Uterus (tissue), 3 donors: ENCODE measurements at regions not wholly inside any gene's neighbourhood (a gene's known extent, or its start where the extent isn't known, plus 50 kb on each side); places are given as distances from the start of the nearest gene placed in this dataset.

Source experiments
- DNase-seq, 2 donors: peaks; one replicate each; pipeline ENCODE4 v3.0.0-alpha.2; 2019 to 2020
- H3K27ac ChIP-seq, 2 donors: fragments of 200-600 bp; sonication (generic); 1 replicate in 1 of 2; 2 replicates in 1 of 2; pipeline ENCODE4 v1.5.1; 2016 to 2018
- H3K27me3 ChIP-seq, 2 donors: fragments of 200-600 bp; sonication (generic); one replicate each; pipeline ENCODE4 v1.5.1; 2018 to 2019; ENCODE audit warnings: control low read depth in 1 of 2
- H3K36me3 ChIP-seq, 2 donors: fragments of 200-600 bp; sonication (generic); one replicate each; pipeline ENCODE4 v1.5.1; 2019; ENCODE audit warnings: control low read depth in 1 of 2
- H3K4me1 ChIP-seq, 2 donors: fragments of 200-600 bp; sonication (generic); one replicate each; pipeline ENCODE4 v1.5.1; 2018 to 2019; ENCODE audit warnings: control low read depth in 1 of 2
- H3K4me3 ChIP-seq, 2 donors: fragments of 200-600 bp; sonication (generic); 1 replicate in 1 of 2; 2 replicates in 1 of 2; pipeline ENCODE4 v1.5.1; 2018 to 2019; ENCODE audit warnings: mild to moderate bottlenecking in 1 of 2
- H3K9me3 ChIP-seq, 2 donors: fragments of 200-600 bp; sonication (generic); one replicate each; pipeline ENCODE4 v1.5.1; 2019; ENCODE audit warnings: control low read depth in 1 of 2
- POLR2A ChIP-seq, 2 donors: fragments of 450-650 bp; IDR thresholded peaks; one replicate each; pipeline ENCODE4 v1.6.1; 2016; ENCODE audit warnings: antibody characterized with exemption in 2 of 2, mild to moderate bottlenecking in 1 of 2, moderate library complexity in 1 of 2
- intact Hi-C: fragments of 100-400 bp; cut with DNase I; formaldehyde crosslinking; loops from one replicate; pipeline ENCODE4 v1.15.1; 2023; ENCODE audit warnings: low total_unique reads
- TF ChIP-seq, protein P1 (sequence below), 4 experiments: fragments of 200-600 bp in 2 of 4; fragments of 450-650 bp in 2 of 4; sonication (generic) in 2 of 4; IDR thresholded peaks; one replicate each; pipeline ENCODE4 v1.5.1; 2016 to 2019; ENCODE audit warnings: antibody characterized with exemption in 4 of 4, mild to moderate bottlenecking in 2 of 4, moderate library complexity in 1 of 4
- donor health status: DM: yes; HTN: yes; CAD: no.

DNA sequence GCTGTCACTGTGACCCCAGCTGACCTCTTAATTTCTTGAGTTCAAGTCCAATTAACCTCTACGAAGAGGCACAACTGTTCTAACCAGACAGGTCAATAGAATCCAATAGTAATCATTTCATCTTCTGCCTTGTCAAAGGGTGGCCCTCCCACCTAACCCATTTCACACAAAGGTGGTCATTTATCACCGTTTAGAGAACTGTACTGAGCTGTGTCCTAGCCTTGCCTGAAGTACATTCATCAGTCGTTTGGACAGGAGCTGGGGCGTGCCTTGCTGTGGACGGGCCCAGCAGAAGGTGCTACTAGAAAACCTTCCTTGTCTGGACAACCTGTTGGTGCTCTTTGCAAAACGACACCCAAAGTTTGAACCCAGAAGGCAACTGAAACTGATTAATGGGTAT, 605.4 kb downstream of the ISL1 start:
- no peaks in the 10 kb centered on the region for H3K27me3 ChIP-seq
- no peaks in the 10 kb centered on the region for H3K36me3 ChIP-seq
- H3K27ac ChIP-seq: no peak overlapping the region
- H3K4me1 ChIP-seq: no peaks in the 10 kb centered on the region
- TF ChIP-seq POLR2A (IDR thresholded peaks at IDR 0.05): no peak
- TF ChIP-seq, protein P1, sequence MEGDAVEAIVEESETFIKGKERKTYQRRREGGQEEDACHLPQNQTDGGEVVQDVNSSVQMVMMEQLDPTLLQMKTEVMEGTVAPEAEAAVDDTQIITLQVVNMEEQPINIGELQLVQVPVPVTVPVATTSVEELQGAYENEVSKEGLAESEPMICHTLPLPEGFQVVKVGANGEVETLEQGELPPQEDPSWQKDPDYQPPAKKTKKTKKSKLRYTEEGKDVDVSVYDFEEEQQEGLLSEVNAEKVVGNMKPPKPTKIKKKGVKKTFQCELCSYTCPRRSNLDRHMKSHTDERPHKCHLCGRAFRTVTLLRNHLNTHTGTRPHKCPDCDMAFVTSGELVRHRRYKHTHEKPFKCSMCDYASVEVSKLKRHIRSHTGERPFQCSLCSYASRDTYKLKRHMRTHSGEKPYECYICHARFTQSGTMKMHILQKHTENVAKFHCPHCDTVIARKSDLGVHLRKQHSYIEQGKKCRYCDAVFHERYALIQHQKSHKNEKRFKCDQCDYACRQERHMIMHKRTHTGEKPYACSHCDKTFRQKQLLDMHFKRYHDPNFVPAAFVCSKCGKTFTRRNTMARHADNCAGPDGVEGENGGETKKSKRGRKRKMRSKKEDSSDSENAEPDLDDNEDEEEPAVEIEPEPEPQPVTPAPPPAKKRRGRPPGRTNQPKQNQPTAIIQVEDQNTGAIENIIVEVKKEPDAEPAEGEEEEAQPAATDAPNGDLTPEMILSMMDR (IDR thresholded peaks at IDR 0.05): no peak
- H3K4me3 ChIP-seq: no peak overlapping the region
- no peak for DNase-seq
- intact Hi-C loops: no loop called here
- H3K9me3 ChIP-seq: no peaks in the 10 kb centered on the region

DNA sequence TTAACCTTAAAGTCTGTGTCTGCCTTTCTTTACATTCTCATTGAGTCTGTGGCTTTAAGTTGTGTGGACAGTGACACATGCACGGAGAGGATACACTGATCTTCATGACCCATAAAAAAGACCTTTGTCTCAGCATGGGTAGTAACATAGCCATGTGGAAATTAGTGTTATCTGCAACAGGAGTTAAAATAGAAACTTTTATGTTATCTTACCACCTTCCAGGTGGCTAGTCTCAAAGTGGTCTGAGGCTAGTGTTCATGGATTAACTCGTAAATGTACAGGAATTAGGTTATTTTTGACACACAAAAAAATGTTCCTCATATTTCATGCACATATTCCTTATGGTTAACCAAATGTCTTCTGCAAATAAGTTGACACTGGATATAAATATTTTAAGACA, 607.0 kb downstream of the ISL1 start:
- no peaks in the 10 kb centered on the region for H3K9me3 ChIP-seq
- no peaks in the 10 kb centered on the region for H3K4me1 ChIP-seq
- no peak for DNase-seq
- H3K4me3 ChIP-seq: no peak overlapping the region
- no peak for TF ChIP-seq POLR2A (IDR thresholded peaks at IDR 0.05)
- TF ChIP-seq, protein P1 (IDR thresholded peaks at IDR 0.05): no peak
- H3K27ac ChIP-seq: no peak overlapping the region
- no peaks in the 10 kb centered on the region for H3K27me3 ChIP-seq
- intact Hi-C loops: no loop called here
- H3K36me3 ChIP-seq: no peaks in the 10 kb centered on the region

DNA sequence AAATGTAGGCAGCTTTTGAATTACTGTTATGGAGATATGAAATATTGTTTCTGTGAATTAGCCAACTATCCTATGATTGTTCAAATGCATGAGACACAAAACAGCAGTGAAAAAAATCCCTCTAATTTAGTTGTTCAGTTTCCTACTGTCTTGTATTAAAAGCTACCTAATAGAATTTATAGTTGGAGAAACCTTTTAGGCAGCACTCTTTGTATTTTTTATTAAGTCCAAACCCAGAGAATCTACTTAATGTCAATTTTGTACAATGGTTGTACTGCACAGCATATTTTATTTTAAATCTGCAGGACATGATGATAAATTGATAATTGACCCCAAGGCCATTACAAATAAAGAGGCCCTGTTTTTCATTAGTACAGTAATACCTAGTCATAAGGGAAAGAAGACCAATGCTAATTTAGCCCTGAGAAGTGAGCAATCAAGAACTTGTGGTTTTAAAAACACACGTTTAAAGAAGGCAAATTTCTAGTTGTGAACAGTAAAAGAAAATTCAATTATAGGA, 607.5 kb downstream of the ISL1 start:
- DNase-seq: no peak
- H3K9me3 ChIP-seq: no peaks in the 10 kb centered on the region
- intact Hi-C loops: no loop called here
- H3K4me3 ChIP-seq: no peak overlapping the region
- H3K27ac ChIP-seq: no peak overlapping the region
- H3K36me3 ChIP-seq: no peaks in the 10 kb centered on the region
- TF ChIP-seq, protein P1 (IDR thresholded peaks at IDR 0.05): no peak
- no peak for TF ChIP-seq POLR2A (IDR thresholded peaks at IDR 0.05)
- no peaks in the 10 kb centered on the region for H3K4me1 ChIP-seq
- H3K27me3 ChIP-seq: no peaks in the 10 kb centered on the region

DNA sequence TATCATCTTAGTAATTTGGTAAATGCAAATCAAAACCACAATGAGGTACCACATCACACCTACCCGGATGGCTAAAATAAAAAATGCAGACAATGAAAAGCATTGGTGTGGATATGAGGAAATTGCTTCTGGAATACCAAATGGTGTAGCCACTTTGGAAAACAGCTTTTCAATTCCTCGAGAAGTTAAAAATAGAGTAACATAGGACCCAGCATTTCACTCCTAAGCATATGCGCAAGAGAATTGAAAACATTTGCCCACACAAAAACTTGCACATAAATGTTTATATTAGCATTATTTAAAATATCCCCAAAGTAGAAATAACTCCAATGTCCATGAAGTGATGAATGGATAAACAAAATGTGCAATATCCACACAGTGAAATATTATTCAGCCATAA, 608.7 kb downstream of the ISL1 start:
- Histone ChIP-seq H3K4me3 (no peak overlapping the region), H3K9me3 (no peaks in the 10 kb centered on the region), H3K36me3 (no peaks in the 10 kb centered on the region), H3K27ac (no peak overlapping the region), H3K4me1 (no peaks in the 10 kb centered on the region), H3K27me3 (no peaks in the 10 kb centered on the region)
- TF ChIP-seq POLR2A (IDR thresholded peaks at IDR 0.05): no peak
- TF ChIP-seq, protein P1 (IDR thresholded peaks at IDR 0.05): no peak
- intact Hi-C loops: no loop called here
- no peak for DNase-seq

DNA sequence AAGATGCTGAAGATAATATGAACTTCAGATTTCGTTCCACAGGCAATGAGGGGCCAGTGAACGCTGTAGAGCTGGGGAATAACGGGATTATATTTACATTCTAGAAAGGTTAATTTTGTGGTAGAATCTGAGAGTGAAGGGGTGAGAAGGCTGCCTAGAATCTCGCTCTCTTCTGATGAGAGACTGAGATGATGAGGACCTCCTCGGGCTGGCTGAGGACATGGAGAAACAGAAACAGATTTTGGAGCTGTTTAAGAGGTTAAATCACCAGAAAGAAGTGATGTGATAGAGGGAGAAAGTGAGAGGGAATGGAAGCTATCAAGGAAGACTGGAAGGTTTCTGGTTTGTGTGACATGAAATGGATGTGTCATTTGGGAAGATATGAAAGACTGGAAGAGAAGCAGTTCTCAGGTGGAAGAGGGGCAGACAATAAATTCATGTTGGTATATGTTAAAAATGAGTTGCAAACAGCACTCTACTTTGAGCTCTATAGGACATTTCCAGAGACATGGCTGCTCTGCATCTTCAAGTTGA, 612.6 kb downstream of the ISL1 start:
- H3K9me3 ChIP-seq: no peaks in the 10 kb centered on the region
- no peak for TF ChIP-seq POLR2A (IDR thresholded peaks at IDR 0.05)
- TF ChIP-seq, protein P1 (IDR thresholded peaks at IDR 0.05): no peak
- no peak overlapping the region for H3K27ac ChIP-seq
- H3K36me3 ChIP-seq: no peaks in the 10 kb centered on the region
- DNase-seq: no peak
- no peaks in the 10 kb centered on the region for H3K27me3 ChIP-seq
- intact Hi-C loops: no loop called here
- no peaks in the 10 kb centered on the region for H3K4me1 ChIP-seq
- no peak overlapping the region for H3K4me3 ChIP-seq
